Retinal pigment epithelial cell (primary cell): ENCODE measurements at regions not wholly inside any gene's neighbourhood (a gene's known extent, or its start where the extent isn't known, plus 50 kb on each side); places are given as distances from the start of the nearest gene placed in this dataset.
"Not testable (repeated sequence)": the region's sequence is repeated elsewhere in the genome, so short reads cannot be mapped to it uniquely, and the experiment has no call there.

ENCODE experiments used
- DNase-seq: peaks from one replicate; pipeline ENCODE4 v3.0.0-alpha.2; 2010; ENCODE audit warnings: low read depth
- H3K4me3 ChIP-seq: 2 replicates; pipeline ENCODE4 v1.5.1; 2011; ENCODE audit warnings: mild to moderate bottlenecking, low read length, control low read depth, moderate library complexity
- TF ChIP-seq, protein P1 (sequence below): conservative IDR thresholded peaks from 2 replicates; pipeline ENCODE4 v1.5.1; 2011; ENCODE audit warnings: low read depth, low read length, control low read depth, inconsistent platforms

DNA sequence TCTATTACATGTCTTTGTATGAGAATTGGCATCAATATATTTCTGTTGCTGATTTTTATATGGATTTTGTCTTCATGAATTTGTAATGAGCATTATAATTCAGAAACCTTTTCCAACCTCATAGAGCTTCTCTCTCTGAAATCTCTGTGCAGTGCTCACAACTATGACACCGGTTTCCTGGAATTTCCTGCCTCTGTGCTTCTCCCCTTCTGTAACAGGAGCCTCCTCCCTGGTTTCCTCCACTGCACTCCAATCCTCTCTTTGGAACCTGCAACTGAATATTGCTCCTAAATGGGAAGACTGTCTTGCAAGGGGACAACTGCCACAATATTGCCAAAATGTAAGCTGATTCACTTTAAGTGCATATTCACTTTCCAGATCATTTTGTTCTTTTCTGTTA, 1147.9 kb downstream of the UQCRFS1 start:
- H3K4me3 ChIP-seq, result no peak overlapping the region
- no peak for DNase-seq
- TF ChIP-seq, protein P1, sequence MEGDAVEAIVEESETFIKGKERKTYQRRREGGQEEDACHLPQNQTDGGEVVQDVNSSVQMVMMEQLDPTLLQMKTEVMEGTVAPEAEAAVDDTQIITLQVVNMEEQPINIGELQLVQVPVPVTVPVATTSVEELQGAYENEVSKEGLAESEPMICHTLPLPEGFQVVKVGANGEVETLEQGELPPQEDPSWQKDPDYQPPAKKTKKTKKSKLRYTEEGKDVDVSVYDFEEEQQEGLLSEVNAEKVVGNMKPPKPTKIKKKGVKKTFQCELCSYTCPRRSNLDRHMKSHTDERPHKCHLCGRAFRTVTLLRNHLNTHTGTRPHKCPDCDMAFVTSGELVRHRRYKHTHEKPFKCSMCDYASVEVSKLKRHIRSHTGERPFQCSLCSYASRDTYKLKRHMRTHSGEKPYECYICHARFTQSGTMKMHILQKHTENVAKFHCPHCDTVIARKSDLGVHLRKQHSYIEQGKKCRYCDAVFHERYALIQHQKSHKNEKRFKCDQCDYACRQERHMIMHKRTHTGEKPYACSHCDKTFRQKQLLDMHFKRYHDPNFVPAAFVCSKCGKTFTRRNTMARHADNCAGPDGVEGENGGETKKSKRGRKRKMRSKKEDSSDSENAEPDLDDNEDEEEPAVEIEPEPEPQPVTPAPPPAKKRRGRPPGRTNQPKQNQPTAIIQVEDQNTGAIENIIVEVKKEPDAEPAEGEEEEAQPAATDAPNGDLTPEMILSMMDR, result no peak

DNA sequence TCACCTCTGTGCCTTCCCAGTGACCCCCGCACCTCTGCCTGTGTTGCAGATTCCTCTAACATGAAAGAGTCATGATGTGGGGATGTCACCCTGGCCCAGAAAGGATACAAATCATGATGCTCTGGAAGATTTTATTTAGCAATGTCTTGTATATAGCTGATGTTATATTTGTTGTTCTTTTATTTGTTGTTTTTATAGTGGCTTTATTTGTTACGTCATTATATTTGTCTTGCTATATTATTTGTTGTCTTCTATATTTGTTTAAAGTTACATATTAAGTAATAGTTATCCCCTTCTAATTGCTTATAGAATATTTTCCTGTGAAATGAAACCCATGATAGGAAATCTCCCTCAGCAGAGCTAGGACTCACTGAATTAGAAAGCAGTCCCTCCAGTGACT, 1149.2 kb downstream of the UQCRFS1 start:
- TF ChIP-seq, protein P1, result no peak
- H3K4me3 ChIP-seq, result no peak overlapping the region
- DNase-seq, result no peak

DNA sequence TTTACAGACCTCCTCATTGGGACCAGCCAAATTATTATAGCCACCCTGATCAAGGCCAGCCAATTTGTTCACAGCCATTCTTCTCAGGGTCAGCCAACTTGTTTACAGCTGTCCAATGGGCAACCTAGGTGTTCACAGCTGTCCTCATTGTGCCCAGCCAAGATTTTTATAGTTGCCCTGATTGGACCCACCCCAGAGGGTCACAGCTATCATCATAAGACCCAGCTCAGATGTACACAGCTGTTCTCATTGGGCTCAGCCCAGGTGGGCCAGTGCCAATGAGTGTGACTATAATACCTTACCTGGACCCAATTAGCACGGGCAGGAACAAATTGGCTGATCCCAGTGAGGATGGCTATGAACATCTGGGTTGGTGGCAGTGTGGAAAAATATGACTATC, 1151.8 kb downstream of the UQCRFS1 start:
- TF ChIP-seq, protein P1, result no peak
- no peak overlapping the region for H3K4me3 ChIP-seq
- no peak for DNase-seq

DNA sequence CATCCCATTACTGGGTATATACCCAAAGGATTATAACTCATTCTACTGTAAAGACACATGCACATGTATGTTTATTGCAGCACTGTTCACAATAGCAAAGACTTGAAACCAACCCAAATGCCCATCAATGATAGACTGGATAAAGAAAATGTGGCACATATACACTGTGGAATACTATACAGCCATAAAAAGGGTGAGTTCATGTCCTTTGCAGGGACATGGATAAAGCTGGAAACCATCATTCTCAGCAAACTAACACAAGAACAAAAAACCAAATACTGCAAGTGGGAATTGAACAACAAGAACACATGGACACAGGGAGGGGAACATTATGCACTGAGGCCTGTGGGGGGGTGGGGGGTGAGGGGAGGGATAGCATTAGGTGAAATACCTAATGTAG, 1155.9 kb downstream of the UQCRFS1 start:
- not testable (repeated sequence) for DNase-seq, H3K4me3 ChIP-seq

DNA sequence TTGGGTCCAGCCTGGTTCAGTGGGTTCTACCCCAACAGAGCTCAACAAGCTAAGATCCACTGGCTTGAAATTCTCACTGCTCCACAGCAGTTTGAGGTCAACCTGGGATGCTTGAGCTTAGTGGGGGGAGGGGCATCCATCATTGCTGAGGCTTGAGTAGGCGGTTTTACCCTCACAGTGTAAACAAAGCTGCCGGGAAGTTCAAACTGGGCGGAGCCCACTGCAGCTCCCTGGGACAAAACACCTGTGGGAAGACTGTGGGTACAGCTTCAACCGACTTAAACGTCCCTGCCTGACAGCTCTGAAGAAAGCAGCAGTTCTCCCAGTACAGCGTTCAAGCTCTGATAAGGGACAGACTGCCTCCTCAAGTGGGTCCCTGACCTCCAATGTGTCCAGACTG, 1161.9 kb downstream of the UQCRFS1 start:
- no peak for DNase-seq
- H3K4me3 ChIP-seq, result no peak overlapping the region
- TF ChIP-seq, protein P1, result no peak

DNA sequence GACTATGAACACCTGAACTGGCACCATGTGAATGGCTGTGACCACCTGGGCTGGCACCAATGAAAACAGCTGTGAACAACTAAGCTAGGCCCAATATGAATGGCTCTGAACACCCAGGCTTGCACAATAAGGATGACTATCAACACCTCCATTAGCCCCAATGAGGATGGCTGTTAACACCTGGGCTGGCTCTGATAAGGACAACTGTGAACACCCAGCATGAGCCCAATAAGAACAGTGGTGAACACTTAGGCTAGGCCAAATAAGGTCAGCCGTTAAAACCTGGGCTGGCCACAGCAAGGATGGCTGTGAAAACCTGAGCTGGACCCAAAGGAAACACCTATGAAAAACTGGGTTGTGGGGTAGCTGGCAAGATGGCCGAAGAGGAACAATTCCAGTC, 1163.1 kb downstream of the UQCRFS1 start:
- no peak for DNase-seq
- TF ChIP-seq, protein P1, result no peak
- no peak overlapping the region for H3K4me3 ChIP-seq

DNA sequence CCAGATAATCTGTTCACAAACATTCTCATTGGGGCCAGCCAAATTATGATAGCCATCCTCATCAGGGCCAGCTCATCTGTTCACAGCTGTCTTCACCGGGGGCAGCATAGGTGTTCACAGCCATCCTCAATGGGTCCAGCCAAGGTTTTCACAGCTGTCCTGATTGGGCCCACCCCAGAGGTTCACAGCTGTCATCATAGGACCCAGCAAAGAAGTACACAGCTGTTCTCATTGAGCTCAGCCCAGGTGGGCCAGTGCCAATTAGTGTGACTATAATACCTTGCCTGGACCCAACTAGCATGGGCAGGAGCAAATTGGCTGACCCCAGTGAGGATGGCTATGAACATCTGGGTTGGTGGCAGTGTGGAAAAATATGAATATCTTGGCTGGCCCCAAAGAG, 1166.0 kb downstream of the UQCRFS1 start:
- H3K4me3 ChIP-seq, result no peak overlapping the region
- TF ChIP-seq, protein P1, result no peak
- no peak for DNase-seq

DNA sequence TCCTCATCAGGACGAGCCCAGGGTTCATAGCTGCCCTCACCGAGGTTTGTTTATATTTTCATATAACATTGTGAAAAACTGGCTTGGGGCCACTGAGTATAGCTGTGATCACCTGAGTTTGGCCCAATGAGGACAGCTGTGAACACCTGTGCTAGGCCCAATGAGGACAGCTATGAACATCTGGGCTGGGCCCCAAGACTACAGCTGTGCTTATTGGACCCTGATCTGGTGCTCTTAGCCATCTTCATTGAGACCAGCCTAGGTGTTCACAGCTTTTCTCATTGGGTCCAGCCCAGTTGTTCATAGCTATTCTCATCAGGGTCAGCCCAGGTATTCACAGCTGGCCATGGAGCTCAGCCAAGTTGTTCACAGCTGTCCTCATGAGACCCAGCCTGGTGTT, 1167.3 kb downstream of the UQCRFS1 start:
- TF ChIP-seq, protein P1, result no peak
- DNase-seq, result no peak
- H3K4me3 ChIP-seq, result no peak overlapping the region
